Hepatocyte (in vitro differentiated cells): ENCODE measurements at regions not wholly inside any gene's neighbourhood (a gene's known extent, or its start where the extent isn't known, plus 50 kb on each side); places are given as distances from the start of the nearest gene placed in this dataset.

Experiments used
- EZH2 ChIP-seq: fragments of 200-600 bp; sonication (generic); IDR thresholded peaks from 2 replicates; pipeline ENCODE4 v1.6.1; 2016; ENCODE audit warnings: antibody characterized with exemption, mild to moderate bottlenecking, borderline replicate concordance
- TF ChIP-seq, protein P1 (sequence below): fragments of 200-600 bp; sonication (generic); IDR thresholded peaks from 2 replicates; pipeline ENCODE4 v1.5.1; 2016; ENCODE audit warnings: antibody characterized with exemption, mild to moderate bottlenecking; ENCODE audit not compliant: poor library complexity

DNA sequence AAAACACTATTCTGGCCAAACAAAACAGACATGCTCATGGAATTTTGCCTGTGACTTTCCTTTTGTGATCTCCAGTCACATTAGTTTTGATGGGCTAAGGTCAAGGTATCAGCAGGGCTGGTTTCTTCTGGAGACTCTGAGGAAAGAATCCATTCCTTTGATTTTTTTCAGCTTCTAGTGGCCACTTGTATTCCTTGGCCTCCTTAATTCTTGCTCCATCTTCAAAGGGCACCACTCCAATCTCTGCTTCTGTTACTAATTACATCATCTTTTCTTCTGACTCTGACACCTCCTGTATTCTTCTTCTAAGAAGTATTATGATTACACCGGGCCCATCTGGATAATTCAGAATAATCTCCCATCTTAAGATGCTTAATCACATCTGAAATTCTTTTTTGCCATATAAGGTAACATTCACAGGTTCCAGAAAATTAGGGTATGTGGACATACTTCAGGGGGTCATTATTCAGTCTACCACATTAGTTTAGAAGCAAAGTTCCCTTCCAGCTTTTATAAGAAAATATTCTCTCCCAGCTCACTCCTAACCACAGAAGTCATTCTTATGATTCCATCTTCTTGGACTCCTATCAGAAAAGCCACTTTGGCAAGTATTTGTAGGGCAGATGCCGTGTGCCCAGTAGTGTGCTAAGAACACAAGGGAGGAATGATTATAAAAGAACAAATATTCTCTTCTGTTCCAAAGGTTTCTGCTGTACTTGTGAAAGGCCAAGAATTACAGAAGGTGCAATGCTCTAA, 56.4 kb upstream of the FSHB start:
- TF ChIP-seq, protein P1, sequence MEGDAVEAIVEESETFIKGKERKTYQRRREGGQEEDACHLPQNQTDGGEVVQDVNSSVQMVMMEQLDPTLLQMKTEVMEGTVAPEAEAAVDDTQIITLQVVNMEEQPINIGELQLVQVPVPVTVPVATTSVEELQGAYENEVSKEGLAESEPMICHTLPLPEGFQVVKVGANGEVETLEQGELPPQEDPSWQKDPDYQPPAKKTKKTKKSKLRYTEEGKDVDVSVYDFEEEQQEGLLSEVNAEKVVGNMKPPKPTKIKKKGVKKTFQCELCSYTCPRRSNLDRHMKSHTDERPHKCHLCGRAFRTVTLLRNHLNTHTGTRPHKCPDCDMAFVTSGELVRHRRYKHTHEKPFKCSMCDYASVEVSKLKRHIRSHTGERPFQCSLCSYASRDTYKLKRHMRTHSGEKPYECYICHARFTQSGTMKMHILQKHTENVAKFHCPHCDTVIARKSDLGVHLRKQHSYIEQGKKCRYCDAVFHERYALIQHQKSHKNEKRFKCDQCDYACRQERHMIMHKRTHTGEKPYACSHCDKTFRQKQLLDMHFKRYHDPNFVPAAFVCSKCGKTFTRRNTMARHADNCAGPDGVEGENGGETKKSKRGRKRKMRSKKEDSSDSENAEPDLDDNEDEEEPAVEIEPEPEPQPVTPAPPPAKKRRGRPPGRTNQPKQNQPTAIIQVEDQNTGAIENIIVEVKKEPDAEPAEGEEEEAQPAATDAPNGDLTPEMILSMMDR = no peak
- TF ChIP-seq EZH2 = no peak
